Loucy (cell line): ENCODE measurements at regions not wholly inside any gene's neighbourhood (a gene's known extent, or its start where the extent isn't known, plus 50 kb on each side); places are given as distances from the start of the nearest gene placed in this dataset.

ENCODE experiments used
- EZH2phosphoT487 ChIP-seq: fragments of 200-600 bp; IDR thresholded peaks from 2 replicates; pipeline ENCODE4 v1.6.1; 2018; ENCODE audit warnings: antibody characterized with exemption, mild to moderate bottlenecking, moderate library complexity, borderline replicate concordance
- TF ChIP-seq, protein P1 (sequence below): fragments of 200-600 bp; sonication (generic); conservative IDR thresholded peaks from 2 replicates; pipeline ENCODE4 v1.5.1; 2014; ENCODE audit warnings: mild to moderate bottlenecking, antibody characterized with exemption, low read length

DNA sequence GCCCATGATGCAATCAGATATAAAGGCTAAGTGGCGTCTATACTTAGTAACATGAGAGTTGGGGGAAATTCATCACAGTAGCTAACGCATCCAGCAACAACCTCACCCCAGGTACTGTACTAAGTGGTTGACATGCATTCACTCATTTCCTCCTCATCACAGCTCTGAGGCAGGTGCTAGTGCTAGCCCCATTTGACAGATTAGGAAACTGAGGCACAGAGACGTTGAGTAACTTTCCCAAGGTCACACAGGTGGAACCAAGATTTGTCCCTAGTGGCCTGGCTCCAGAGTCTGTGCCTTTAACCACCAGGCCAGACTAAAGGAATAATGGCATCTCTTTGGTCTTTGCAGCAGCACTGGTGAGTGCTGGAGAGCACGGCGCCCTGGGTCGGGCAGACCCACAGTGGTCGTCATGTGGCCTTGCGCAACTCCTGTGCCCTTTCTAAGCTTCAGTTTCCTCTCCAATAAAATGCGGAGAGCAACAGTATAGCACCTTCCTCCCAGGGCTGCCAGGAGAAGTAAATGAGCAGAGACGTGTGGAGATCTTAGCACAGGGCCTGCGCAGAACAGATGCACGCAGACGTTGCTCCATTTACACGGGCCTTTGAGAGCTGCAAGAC is 186.4 kb downstream of the BCOR start:
- TF ChIP-seq, protein P1, sequence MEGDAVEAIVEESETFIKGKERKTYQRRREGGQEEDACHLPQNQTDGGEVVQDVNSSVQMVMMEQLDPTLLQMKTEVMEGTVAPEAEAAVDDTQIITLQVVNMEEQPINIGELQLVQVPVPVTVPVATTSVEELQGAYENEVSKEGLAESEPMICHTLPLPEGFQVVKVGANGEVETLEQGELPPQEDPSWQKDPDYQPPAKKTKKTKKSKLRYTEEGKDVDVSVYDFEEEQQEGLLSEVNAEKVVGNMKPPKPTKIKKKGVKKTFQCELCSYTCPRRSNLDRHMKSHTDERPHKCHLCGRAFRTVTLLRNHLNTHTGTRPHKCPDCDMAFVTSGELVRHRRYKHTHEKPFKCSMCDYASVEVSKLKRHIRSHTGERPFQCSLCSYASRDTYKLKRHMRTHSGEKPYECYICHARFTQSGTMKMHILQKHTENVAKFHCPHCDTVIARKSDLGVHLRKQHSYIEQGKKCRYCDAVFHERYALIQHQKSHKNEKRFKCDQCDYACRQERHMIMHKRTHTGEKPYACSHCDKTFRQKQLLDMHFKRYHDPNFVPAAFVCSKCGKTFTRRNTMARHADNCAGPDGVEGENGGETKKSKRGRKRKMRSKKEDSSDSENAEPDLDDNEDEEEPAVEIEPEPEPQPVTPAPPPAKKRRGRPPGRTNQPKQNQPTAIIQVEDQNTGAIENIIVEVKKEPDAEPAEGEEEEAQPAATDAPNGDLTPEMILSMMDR: no peak
- no peak for TF ChIP-seq EZH2phosphoT487
